CD4-positive, alpha-beta T cell treated with Interleukin-15 for 1 hour (primary cell): ENCODE measurements at regions not wholly inside any gene's neighbourhood (a gene's known extent, or its start where the extent isn't known, plus 50 kb on each side); places are given as distances from the start of the nearest gene placed in this dataset.
A peak's percentile ranks its signal among the peaks of the same experiment; 100 is the strongest.

Experiments used
- DNase-seq: peaks from one replicate; pipeline ENCODE4 v3.0.0-alpha.2; 2020

DNA sequence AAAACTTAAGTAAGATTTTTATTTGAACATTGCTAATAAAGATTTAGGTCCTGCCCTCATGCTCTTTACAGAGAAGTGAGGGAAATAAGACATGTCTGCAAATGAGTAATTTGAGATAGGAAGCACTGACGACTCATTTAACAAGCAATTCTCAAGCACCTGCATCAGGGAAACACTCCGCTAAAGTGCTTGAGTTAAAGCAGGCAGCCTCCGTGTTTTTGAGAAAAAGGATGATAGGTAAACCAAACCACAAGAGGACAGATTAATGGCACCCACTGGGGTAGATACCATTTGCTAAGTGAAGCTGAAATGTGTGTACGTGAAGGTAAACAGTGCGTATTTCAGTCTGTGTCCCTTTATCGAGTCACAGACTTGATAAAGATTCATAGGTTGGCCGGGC lies 184.6 kb upstream of the CARD18 start:
- no peak for DNase-seq

GRCh38 chr11:105321696-105322095 lies 182.1 kb upstream of the CARD18 start:
- no peak for DNase-seq

DNA sequence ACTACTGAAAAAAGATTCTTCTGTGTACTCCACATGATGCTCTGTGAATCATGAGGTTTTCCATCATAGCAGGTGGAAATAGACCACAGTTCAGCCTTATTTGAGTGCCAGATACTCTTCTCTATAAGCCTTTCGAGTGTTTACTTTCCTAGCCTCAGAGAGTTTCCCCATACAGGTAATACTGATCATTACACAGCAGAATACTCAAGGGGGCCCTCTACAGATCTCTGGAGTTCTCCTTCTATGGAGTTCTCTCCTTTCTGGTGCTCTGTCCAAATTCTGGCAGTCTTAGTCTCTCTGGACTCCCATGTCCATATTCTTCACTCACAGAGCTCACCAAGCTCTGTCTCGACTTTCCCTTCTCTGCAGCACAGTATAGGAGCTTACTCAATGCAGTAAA lies 175.7 kb upstream of the CARD18 start:
- no peak for DNase-seq

DNA sequence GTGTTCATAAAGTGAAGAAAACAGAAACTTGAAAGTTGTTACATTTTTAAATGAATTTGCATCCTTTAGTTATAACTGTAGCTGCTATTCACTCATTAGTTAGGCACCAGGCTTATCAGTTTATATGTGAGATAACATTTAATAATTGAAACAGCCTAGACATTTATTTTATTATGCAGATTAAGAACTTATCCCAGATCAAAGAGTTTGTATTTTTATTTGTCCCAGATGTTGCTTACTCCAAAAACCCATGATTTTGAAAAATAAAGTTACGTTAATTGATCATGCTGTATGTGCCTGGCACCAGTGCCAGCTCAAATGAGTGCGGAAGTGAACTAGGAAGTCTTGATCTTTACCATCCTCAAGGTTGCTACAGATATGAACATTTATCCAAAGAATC lies 172.7 kb upstream of the CARD18 start:
- no peak for DNase-seq

DNA sequence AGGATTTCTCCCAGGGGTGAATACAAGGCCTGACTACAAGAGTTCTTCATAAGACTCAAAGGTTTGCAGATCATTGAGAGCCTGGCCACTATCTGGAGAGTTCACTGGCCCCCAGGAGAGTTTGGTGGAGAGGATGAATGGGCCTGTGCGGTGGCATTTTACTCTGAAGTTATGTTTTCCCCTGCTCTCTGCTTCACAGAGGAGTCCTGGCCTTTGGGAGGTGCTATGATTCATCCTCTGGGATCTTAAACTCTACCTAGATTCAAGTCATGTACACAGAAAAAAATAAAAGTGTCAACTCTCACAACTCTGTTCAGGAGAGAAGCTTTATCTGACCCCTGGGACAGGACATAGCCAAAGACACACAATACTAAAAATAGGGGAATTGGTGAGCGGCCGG lies 159.1 kb upstream of the CARD18 start:
- no peak for DNase-seq

DNA sequence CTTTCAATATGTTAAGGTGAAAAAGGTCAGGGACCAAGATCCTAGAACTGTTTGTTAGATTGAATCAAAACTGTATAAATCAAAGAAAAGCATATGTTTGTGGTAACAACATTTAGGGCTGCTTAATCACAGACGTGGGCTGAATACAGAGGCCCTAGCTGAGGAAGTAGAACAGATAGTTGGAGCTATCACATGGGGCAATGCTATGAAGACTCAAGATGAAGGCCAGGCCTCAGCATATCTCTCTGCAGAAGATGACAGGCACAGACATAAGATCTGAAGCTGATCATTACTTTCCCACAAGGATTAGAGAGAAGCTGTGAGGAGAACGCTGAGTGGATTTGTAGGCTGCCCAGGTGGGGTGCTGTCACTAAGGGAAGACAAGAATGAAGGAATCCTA lies 158.6 kb upstream of the CARD18 start:
- DNase-seq, result no peak

- no peak for DNase-seq
These were observed 157.9 kb upstream of the CARD18 start for GRCh38 chr11:105297463-105297862.

DNA sequence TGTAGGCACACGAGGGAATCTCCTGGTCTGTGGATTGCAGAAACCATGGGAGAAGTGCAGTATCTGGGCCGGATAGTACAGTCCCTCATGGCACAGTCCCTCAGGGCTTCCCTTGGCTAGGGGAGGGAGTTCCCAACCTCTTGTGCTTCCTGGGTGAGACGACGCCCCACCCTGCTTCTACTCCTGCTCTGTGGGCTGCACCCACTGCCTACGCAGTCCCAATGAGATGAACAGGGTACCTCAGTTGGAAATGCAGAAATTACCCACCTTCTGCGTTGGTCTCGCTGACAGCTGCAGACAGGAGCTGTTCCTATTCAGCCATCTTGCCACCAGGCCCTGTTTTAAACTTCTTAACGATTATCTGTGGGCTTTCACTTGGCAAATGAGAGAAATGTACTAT lies 157.2 kb upstream of the CARD18 start:
- no peak for DNase-seq

DNA sequence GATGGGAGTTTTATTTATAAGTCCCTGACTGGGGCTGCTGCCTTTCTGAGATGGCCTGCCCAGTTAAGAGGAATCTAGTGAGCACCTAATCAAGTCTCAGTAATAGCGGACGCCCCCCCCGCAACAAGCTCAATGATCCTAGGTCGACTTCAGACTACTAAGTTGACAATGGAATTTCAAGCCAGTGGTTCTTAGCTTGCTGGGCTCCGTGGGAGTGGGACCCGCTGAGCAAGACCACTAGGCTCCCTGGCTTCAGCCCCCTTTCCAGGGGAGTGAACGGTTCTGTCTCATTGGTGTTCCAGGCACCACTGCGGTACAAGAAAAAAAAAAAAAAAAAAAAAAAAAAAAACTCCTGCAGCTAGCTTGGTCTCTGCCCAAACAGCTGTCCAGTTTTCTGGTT lies 156.8 kb upstream of the CARD18 start:
- DNase-seq, result no peak

- DNase-seq, result no peak
These were observed 143.1 kb upstream of the CARD18 start for GRCh38 chr11:105282658-105283057.

DNA sequence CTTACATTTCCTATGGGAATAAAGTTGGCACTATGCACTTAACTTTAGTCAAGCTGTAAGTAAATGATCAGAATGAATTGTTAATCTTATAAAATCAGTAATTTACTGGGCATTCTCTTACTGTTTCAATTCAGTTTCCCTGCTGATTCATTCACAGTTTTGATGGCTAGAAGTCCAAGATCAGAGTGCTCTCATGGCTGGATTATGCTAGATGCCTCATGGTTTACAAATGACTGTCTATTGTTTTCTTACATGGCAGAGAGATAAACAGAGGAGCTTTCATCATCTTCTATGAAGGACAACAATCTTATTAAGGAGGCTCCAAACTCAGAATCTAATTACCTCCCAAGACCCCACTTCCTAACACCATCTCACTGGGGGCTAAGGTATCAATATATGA lies 135.1 kb upstream of the CARD18 start:
- no peak for DNase-seq

GRCh38 chr11:105273660-105274280 lies 134.2 kb upstream of the CARD18 start:
- DNase-seq, result no peak

- no peak for DNase-seq
These were observed 130.3 kb upstream of the CARD18 start for GRCh38 chr11:105269862-105270261.

DNA sequence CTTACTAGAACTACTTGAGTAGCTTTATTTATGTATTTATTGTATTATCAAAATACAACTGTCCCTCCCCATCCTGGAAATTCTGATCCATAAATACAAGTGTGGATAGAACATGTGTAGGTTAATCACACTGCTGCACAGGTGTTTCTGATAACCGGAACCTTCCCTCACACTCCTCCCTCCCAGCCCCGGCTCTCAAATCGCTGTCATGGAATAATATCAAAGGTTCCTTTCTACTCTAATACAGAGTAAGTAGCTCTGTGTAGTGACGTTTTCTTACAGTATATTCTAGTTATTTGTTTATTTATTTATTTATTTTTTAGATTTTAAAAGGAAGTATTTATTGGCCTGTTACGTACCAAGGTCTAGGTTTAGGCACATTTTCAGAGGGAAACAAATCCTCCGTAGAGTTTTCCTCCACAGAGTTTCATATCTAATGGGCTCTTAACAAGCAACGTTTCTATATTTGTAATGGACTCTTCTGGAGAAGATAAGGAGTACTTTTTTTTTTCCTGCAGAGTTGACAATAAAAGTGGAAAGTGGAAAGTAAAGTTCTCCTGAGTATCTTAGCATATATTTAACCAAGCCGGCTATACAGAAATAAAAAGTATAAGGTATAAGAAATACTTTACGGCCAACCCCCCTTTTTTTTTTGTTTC lies 129.0 kb upstream of the CARD18 start:
- no peak for DNase-seq

DNA sequence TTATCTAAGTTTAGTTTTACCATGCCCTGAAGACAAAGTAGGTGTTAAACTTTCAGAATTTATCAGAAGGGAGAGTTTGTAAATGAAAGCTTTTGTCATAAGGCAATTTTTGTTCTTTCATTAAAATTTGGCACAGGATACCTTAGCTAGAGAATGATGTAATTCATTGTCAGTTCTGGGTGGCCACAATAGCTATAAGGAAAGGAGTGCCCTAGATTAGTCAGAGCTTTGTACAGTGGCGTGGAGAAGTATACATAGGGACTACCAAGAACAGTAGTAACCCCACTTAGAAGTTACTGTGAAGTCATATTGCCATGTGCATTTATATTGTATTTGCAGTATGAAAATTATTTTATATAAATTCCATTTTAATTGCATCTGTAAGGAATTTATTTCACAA lies 126.3 kb upstream of the CARD18 start:
- DNase-seq, result no peak

DNA sequence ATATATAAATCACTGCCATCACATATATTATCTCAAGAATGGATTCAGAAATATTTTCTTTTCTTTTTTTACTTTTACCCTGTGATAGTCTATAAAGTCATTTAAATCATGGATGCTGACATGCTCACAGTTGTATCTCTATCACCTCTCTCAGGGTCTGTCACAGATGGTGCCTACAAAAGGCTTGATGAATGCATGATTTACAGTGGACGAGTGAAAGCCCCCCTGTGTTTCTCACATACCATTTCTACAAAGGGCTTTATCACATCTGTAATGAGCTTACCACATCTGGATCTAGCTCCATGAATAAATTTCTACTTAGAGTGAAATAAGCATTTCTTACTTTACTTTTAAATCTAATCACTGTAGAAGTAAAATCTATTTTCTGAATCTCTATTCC lies 121.4 kb upstream of the CARD18 start:
- no peak for DNase-seq

- no peak for DNase-seq
These were observed 106.3 kb upstream of the CARD18 start for GRCh38 chr11:105245781-105246315.

DNA sequence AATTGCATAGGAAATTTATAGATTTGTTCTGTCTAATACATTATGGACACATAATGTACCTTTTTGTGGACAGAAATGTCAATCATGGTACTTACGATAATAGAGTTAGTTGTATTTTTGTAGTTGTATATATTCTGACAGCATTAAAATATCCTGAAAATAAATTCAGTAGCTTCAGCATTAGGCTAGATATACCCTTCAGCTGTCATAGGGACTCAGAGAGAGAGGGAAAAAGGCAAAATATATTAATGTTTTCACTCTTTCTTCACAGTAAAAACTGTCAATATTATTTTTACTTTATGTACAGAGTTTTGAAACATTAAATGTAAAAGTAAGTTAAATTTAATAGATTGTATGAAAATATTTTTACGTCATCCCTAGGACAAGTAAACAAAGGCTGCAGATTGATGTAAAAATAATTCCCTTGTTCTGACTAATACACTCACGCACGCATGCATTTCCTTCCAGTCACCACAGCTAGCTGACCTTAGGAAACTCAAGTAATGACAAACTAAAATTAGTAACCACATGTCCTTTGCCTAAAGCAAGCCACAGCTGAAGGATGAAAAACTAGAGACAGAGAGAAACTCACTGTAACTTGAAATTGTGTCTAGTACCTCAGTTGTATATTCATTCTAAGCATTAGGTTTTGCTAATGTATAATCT lies 104.7 kb upstream of the CARD18 start:
- DNase-seq, result peak; percentile 20

DNA sequence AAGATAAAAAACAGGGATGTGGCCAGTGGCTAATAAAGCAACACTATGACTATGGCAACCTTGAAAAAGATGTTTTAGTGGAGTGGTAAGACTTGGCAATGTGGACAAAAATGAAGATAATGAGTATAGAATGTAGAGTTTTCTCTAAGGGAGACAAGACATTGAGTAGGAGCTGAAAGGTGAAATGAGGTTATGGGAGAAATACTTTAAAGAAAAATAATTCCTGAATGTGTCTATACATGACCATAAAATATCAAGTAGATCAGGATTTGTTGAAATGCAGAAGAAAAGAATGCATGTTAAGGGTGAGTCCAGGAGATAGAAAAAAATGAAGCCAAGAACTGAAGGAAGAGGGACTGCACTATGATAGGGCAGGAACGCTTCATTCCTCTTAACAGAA lies 101.6 kb upstream of the CARD18 start:
- no peak for DNase-seq

DNA sequence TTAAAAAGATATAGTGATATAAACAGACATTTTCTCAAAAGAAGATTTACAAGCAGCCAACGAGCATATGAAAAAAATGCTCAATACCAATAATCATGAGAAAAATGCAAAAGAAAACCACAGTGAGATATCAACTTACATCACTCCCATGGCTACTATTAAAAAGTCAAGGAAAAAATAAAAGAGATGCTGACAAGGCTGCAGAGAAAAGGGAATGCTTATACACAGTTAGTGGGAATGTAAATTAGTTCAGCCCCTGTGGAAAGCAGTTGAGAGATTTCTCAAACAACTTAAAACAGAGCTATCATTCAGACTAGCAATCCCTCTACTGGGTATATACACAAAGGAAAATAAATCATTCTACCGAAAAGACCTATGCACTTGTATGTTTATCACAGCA lies 97.1 kb upstream of the CARD18 start:
- DNase-seq, result no peak

GRCh38 chr11:105233285-105233684 lies 93.7 kb upstream of the CARD18 start:
- no peak for DNase-seq

DNA sequence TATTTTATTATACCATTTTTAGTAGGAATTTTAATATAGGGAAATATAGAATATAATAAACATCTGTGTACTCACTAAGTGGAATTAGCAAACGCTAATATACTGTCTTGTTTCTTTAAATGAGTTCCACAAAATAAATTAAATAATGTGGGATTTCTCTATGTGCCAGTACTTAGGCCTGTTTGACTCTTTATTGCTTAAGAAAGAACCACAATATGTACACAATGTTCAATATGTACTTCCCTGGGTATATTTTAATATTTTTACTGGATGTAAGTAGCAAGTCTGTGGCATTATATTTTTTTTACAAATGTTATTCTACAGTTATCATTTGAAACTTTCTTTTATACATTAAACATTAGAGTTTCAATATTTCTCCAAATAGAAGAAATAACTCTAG lies 92.5 kb upstream of the CARD18 start:
- no peak for DNase-seq

- DNase-seq, result no peak
These were observed 91.0 kb upstream of the CARD18 start for GRCh38 chr11:105230586-105230985.

GRCh38 chr11:105229761-105230160 lies 90.2 kb upstream of the CARD18 start:
- no peak for DNase-seq
